PFSK-1 (cell line): ENCODE measurements at regions not wholly inside any gene's neighbourhood (a gene's known extent, or its start where the extent isn't known, plus 50 kb on each side); places are given as distances from the start of the nearest gene placed in this dataset.

ENCODE experiments used
- FOXP2 ChIP-seq: optimal IDR thresholded peaks from 2 replicates; pipeline ENCODE3; 2011; ENCODE audit warnings: borderline replicate concordance, control low read depth, inconsistent platforms; ENCODE audit not compliant: insufficient read depth; ENCODE audit errors: extremely low read length, extremely low read depth
- POLR2AphosphoS5 ChIP-seq: IDR thresholded peaks from 2 replicates; pipeline ENCODE4 v1.6.1; 2012; ENCODE audit warnings: low read depth, mild to moderate bottlenecking, control low read depth, low read length, moderate library complexity
- SIN3A ChIP-seq: IDR thresholded peaks from 2 replicates; pipeline ENCODE4 v1.6.1; 2012; ENCODE audit warnings: mild to moderate bottlenecking, low read length, moderate library complexity, borderline replicate concordance; ENCODE audit not compliant: insufficient read depth
- TAF1 ChIP-seq: IDR thresholded peaks from 2 replicates; pipeline ENCODE4 v1.6.1; 2012; ENCODE audit warnings: low read length, control low read depth, borderline replicate concordance; ENCODE audit not compliant: insufficient read depth
- TF ChIP-seq, protein P1 (sequence below), 2 experiments: IDR thresholded peaks; 2 replicates each; pipeline versions ENCODE4 v1.6.1 to v1.8.0; 2011 to 2012; ENCODE audit warnings: low read depth in 2 of 2, low read length in 2 of 2, control low read depth in 1 of 2, inconsistent platforms in 1 of 2, mild to moderate bottlenecking in 1 of 2, moderate library complexity in 1 of 2; ENCODE audit not compliant: insufficient read depth in 1 of 2

DNA sequence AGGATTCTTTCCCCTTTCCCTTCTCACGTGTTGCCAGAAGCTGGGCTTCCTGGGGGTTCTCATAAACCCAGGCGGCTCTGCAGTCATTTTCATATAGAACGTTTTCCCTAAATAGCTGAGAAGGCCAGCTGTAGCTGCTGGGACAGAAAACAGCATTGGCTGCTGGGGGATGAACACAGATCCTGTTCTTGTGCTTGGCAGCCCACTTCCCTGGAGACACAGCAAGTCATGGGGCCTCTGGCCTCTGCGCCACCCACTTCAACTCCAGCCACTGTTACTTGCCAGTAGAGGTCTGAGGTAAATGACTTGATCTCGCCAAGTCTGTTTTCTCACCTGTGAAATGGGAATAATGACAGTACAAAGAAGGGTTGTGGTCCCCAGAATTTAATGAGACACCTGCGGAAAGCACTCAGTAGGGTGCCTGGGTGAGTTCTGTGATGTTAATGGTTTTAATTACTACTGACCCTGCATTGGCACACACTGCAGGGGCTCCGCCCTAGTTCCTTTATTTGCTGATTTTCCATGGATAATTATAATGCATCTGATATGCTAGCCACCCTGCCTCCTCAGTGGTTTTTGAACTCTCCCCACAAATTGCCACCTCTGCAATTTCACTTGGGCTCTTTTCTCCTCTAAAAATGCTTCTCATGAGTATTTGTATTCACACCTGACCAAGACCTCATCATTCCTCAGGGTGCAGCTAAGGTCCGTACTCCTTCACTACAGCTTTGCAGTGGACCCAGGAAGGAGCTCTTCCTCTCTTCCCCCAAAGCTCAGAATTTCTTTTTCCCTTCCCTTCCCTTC is 274.7 kb downstream of the RPLP1 start:
- TF ChIP-seq FOXP2 (no peak), TAF1 (no peak), POLR2AphosphoS5 (no peak), SIN3A (no peak)
- TF ChIP-seq, protein P1, sequence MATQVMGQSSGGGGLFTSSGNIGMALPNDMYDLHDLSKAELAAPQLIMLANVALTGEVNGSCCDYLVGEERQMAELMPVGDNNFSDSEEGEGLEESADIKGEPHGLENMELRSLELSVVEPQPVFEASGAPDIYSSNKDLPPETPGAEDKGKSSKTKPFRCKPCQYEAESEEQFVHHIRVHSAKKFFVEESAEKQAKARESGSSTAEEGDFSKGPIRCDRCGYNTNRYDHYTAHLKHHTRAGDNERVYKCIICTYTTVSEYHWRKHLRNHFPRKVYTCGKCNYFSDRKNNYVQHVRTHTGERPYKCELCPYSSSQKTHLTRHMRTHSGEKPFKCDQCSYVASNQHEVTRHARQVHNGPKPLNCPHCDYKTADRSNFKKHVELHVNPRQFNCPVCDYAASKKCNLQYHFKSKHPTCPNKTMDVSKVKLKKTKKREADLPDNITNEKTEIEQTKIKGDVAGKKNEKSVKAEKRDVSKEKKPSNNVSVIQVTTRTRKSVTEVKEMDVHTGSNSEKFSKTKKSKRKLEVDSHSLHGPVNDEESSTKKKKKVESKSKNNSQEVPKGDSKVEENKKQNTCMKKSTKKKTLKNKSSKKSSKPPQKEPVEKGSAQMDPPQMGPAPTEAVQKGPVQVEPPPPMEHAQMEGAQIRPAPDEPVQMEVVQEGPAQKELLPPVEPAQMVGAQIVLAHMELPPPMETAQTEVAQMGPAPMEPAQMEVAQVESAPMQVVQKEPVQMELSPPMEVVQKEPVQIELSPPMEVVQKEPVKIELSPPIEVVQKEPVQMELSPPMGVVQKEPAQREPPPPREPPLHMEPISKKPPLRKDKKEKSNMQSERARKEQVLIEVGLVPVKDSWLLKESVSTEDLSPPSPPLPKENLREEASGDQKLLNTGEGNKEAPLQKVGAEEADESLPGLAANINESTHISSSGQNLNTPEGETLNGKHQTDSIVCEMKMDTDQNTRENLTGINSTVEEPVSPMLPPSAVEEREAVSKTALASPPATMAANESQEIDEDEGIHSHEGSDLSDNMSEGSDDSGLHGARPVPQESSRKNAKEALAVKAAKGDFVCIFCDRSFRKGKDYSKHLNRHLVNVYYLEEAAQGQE (IDR thresholded peaks at IDR 0.05; ENCODE audit: insufficient read depth in 1 of 2, low read depth in 2 of 2, low read length in 2 of 2): no peak

DNA sequence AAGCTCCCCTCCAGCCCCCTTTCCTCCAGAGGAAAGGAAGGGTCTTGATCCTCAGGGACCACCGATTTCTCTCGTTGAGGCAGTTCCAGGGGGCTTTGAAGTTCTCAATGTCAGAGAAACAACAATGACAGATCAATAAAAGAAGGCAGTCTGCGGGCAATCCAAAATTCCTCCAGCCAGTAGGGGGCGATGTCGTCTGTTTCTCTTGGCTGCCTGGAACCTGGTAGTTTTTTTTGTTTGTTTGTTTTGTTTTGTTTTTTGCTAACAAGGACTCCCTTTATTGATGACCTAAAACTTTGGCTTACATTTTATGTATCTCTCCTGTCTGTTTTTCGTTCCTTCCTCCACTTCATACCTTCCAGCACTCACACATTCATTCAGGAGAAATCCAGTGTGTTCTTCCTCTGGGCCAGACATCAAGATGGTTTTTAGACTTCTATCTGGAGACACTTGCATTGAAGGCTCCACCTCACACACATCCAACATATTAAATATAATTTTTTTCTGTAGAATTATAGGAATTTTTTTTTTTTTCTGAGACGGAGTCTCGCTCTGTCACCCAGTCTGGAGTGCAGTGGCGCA is 276.6 kb downstream of the RPLP1 start:
- no peak for TF ChIP-seq POLR2AphosphoS5

DNA sequence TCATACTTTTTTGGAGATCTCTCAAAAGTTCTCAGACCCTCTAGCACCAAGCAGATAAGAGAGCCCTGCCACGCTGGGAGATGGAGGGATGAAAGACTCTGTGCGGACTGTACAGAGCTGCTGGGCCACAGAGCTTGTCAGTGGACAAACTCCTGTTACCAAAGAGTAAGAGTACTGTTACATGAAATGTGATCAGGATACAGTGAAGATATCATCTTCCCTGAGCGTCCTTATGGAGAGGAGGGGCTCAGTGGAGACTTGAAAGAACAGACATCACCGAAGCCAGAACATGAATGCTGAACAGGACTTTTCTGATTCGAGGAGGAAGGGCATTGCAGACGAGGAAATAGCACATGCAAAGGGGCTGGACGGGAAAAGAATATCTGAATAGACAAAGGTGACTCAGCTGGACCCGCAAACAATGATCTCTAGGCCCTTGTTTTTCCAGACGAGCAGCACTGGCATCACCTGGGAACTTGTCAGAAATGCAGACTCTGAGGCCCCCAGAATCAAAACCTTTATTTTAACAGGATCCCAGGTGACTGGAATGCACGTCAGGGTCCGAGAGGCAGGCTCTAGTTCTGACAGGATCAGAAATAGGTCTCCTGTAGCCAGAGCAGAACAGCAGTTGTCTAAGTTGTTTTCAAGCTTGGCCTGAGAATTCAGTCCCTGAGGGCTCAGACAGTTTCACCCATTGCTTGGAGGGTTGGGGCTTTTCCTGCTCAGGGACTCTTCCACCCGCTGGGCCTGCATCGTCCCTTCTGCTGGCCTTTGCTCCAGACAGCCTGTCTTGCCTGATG is 277.9 kb downstream of the RPLP1 start:
- TF ChIP-seq TAF1: no peak
- TF ChIP-seq FOXP2: no peak
- no peak for TF ChIP-seq SIN3A
- TF ChIP-seq, protein P1 (IDR thresholded peaks at IDR 0.05; ENCODE audit: insufficient read depth in 1 of 2, low read depth in 2 of 2, low read length in 2 of 2): no peak
- TF ChIP-seq POLR2AphosphoS5: no peak

DNA sequence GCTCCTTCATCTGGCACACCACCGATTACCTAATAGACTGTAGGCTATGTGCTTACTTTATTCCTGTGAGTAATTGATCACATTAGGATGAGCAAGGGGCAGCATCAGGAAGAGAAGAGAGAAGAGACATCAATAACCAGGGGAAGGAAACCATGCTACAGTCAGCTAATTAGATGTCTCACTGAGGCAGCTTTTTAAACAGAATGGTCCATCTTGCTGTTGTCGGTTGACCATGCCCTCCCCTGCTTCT is 278.4 kb downstream of the RPLP1 start:
- no peak for TF ChIP-seq POLR2AphosphoS5
- TF ChIP-seq FOXP2: no peak
- TF ChIP-seq, protein P1 (IDR thresholded peaks at IDR 0.05; ENCODE audit: insufficient read depth in 1 of 2, low read depth in 2 of 2, low read length in 2 of 2): no peak
- no peak for TF ChIP-seq SIN3A
- TF ChIP-seq TAF1: no peak

DNA sequence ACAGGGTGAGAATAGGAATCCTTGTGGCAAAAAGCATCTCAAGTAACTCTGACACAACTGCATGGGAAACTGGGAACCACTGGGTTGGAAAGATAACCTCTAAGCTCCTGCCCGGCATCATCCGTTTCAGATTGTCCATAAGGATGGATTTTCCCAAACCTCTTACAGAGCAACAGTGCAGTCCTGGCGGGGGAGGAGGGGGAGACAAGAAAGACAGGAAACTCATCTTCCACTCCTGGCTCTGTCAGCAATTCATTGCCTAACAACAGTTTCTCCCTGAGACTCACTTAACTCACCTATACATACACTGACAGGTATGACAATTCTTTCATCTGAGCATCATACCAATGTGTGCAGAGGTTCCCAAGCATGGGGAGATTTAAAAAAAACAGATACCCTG is 279.0 kb downstream of the RPLP1 start:
- TF ChIP-seq SIN3A (no peak), FOXP2 (no peak), POLR2AphosphoS5 (no peak), TAF1 (no peak)
- TF ChIP-seq, protein P1 (IDR thresholded peaks at IDR 0.05; ENCODE audit: insufficient read depth in 1 of 2, low read depth in 2 of 2, low read length in 2 of 2): no peak
